ENCODE measurements at regions not wholly inside any gene's neighbourhood (a gene's known extent, or its start where the extent isn't known, plus 50 kb on each side); places are given as distances from the start of the nearest gene placed in this dataset.
A peak's percentile ranks its signal among the peaks of the same experiment; 100 is the strongest.

DNA sequence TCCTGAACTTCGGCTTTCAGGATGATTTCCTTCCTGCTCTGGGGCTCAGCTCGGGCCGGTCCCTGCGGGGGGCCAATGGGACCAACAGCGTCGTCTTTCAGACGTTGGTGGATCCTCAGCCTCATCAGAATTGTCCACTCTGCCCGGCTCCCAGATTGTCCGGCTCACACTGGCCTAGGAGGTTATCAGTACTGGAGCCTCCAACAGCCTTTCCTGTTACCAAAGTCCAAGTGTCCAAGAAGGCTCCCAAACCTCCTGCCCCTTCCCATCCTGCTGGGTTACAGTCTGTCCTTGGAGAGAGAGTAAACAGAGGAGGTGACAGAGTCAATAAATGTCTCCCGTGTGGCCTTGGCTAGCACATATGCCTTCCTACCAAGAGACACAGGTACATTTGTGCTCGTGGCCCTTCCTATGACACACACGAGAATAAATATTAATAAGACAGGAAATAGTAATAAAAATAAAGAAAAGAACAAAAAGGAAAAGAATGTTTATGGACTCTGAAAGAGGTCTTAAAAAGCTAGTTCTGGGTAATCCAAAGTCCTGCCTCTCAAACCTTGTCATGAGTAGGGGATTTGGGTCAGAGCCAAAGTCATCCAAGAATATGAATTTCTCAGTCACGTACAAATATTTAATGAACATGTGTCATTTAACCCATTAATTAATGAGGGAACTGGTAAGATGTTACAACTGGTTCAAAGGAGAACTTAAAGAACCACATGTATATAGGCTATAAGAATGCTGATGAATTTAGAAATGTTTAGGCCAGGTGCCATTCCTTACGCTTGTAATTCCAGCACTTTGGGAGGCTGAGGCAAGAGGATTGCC, 80.8 kb upstream of the SLC2A1 start:
- TF ChIP-seq, protein P1, sequence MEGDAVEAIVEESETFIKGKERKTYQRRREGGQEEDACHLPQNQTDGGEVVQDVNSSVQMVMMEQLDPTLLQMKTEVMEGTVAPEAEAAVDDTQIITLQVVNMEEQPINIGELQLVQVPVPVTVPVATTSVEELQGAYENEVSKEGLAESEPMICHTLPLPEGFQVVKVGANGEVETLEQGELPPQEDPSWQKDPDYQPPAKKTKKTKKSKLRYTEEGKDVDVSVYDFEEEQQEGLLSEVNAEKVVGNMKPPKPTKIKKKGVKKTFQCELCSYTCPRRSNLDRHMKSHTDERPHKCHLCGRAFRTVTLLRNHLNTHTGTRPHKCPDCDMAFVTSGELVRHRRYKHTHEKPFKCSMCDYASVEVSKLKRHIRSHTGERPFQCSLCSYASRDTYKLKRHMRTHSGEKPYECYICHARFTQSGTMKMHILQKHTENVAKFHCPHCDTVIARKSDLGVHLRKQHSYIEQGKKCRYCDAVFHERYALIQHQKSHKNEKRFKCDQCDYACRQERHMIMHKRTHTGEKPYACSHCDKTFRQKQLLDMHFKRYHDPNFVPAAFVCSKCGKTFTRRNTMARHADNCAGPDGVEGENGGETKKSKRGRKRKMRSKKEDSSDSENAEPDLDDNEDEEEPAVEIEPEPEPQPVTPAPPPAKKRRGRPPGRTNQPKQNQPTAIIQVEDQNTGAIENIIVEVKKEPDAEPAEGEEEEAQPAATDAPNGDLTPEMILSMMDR (conservative IDR thresholded peaks at IDR 0.05), result no peak
- peak overlapping the region; percentile 52 for H3K27ac ChIP-seq

DNA sequence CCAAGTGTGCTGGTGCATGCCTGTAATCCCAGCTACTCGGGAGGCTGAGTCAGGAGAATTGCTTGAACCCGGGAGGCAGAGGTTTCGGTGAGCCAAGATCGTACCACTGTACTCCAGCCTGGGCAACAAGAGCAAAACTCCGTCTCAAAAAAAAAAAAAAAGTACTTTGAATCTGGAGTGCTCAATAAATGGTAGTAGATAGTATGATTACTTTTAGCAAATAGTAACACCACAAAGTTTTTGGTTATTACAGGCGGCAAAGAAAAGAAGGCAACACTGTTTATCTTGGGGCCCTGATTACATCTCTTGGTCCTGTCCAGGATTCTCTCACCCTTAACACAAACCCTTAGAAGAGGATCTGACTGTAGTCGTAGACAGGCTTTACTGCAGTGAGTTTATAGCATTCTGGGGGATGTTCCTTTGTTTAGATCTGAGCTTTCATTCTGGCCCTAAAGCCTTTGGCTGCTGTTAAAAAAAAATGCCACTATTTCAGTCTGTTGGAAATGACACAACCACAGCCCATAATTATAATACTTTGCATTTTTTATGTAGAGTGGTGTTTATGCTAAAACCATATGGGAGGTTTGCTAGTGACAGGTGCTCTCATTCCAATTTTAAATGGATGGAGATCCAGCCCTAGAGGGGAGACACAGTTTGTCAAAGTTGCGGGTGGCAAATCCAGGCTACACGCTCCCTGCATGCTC, 79.7 kb upstream of the SLC2A1 start:
- H3K27ac ChIP-seq, result peak overlapping the region; percentile 52
- TF ChIP-seq, protein P1 (conservative IDR thresholded peaks at IDR 0.05), result no peak

DNA sequence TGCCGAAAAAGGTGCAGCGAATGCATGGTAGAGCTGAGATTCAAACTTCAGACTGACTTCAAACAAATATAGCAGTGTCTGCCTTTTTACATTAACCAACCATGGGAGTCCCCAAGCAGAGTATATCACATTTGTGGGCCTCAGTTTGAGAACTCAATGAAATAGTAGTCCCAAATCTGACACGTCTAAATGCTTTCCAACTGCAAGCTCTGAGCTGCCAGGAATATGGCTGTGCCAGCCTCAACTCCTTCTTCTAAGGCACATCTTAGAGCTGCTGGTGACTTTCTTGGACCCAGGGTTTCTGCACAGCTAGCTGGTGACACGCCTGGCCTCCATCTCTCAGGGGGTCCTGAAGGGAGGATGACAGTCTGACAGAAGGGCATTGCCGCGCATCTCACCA, 78.8 kb upstream of the SLC2A1 start:
- H3K27ac ChIP-seq, result no peak overlapping the region
- TF ChIP-seq, protein P1 (conservative IDR thresholded peaks at IDR 0.05), result no peak

DNA sequence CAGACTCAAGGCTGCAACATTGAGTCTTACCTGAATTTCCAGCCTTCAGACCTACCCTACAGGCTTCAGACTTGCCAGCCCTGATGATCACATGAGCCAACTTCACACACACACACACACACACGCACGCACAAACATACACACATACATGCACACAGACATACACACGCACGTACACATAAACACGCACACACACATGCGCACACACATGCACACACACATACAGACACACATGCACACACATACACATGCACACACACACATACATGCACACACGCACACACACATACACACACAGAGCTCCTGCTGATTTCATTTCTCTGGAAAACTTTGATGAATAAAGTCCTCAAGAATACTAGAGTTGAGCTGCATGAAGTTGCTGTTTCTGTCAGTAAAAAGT, 78.3 kb upstream of the SLC2A1 start:
- TF ChIP-seq, protein P1 (conservative IDR thresholded peaks at IDR 0.05), result no peak
- H3K27ac ChIP-seq, result no peak overlapping the region

DNA sequence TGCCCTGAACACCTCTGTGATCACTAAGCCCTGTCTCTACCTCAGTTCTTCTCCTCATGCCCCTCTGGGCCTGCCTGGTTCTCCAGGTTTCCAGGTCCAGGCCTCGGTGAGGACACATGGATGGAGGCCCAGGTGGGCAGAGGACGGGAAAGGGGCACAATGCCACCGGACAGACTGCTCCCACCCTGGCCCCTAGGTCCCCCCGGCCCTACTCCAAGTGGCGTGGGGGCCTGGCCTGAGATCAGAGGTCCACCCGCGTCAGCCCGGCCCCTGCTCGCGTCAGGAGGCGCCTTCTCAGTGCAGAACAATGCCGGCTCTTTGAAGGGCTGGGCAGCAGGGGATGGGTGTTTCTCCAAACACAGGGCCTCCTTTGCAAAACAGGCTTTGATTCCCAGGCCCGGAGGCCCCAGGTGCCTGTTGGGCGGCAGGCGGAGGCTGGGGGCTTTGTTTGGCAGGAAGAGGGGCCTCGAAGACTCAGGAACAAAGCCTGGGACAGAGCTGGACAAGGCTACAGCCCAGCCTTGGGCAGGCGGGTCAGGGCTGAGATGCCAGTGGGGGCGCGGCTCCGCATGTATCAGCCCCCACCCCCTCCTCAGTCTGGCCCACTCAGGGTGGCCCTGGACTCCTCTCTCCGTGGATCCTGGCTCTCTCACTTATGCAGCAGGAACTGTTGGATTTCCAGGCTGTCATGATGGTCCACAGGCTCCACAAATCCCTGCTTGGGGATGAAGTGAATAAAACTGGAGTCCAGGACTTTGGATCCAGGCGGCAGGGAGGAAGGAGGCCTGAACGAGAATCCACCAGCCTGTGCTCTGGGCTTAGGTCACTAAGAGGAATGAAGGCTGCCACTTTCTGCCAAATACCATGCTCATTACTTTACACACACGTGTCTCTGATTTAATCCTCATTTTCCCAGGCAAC, 77.4 kb upstream of the SLC2A1 start:
- H3K27ac ChIP-seq, result no peak overlapping the region
- TF ChIP-seq, protein P1 (conservative IDR thresholded peaks at IDR 0.05), result no peak

DNA sequence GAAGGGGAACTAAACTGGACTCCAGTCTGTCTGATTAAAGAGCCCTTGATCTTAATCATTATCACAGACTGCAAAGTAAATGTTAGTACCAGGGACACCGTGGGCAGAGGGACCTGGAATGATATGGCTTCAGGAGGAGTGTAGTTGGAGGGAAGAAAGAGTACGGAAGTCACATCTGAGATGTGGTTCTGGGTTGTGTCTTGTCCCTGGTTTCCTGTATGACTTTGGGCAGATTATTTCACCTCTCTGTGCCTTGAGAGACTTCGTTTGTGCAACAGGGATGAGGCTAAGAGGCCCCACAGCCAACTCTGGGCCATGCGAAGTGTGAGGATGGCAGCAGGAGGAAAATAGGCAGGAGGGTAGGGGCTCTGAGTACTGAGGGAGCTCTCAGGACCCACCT, 76.1 kb upstream of the SLC2A1 start:
- peak overlapping the region; percentile 47 for H3K27ac ChIP-seq
- TF ChIP-seq, protein P1 (conservative IDR thresholded peaks at IDR 0.05), result no peak
